Duodenal mucosa (tissue), 2 donors: ENCODE measurements at regions not wholly inside any gene's neighbourhood (a gene's known extent, or its start where the extent isn't known, plus 50 kb on each side); places are given as distances from the start of the nearest gene placed in this dataset.
"Not testable (repeated sequence)": the region's sequence is repeated elsewhere in the genome, so short reads cannot be mapped to it uniquely, and the experiment has no call there.

ENCODE experiments used
- H3K27ac ChIP-seq: one replicate; pipeline ENCODE4 v1.7.0; 2013; ENCODE audit warnings: low read depth, low read length
- H3K27me3 ChIP-seq, 2 donors: one replicate each; pipeline ENCODE4 v1.7.0; 2013; ENCODE audit warnings: low read length in 2 of 2, control low read depth in 1 of 2; ENCODE audit not compliant: insufficient read depth in 2 of 2, control insufficient read depth in 1 of 2
- H3K36me3 ChIP-seq, 2 donors: one replicate each; pipeline ENCODE4 v1.7.0; 2013; ENCODE audit warnings: low read length in 2 of 2, control low read depth in 1 of 2; ENCODE audit not compliant: insufficient read depth in 2 of 2, control insufficient read depth in 1 of 2
- H3K4me1 ChIP-seq, 2 donors: one replicate each; pipeline ENCODE4 v1.7.0; 2013; ENCODE audit warnings: low read length in 2 of 2, control low read depth in 1 of 2; ENCODE audit not compliant: insufficient read depth in 2 of 2, control insufficient read depth in 1 of 2
- H3K4me3 ChIP-seq, 2 donors: one replicate each; pipeline ENCODE4 v1.7.0; 2013; ENCODE audit warnings: low read length in 2 of 2, low read depth in 1 of 2
- H3K9ac ChIP-seq, 2 donors: one replicate each; pipeline ENCODE4 v1.7.0; 2013; ENCODE audit warnings: low read length in 2 of 2, low read depth in 1 of 2
- H3K9me3 ChIP-seq, 2 donors: one replicate each; pipeline ENCODE4 v1.7.0; 2013; ENCODE audit warnings: low read length in 2 of 2, control low read depth in 1 of 2; ENCODE audit not compliant: control insufficient read depth in 1 of 2

DNA sequence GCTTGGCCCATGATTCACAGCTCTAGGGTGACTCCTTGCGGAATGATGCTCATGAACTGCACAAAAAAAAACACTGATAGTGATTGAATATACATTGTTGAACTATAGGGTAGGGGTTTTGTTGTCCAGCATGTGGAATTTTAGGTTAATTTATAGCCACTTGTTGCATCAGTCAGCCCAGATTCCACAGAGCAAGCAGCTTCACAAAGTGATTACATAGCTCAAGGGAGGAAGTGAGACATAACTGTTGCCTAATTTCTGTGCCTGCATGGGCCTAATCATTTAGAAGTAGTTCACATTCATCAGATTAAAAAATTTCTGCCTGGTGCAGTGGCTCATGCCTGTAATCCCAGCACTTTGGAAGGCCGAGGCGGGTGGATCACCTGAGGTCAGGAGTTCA lies 142.2 kb upstream of the ZNF722 start:
- not testable (repeated sequence) for H3K36me3 ChIP-seq, H3K4me3 ChIP-seq, H3K27me3 ChIP-seq, H3K9ac ChIP-seq, H3K27ac ChIP-seq, H3K4me1 ChIP-seq
- peaks cover 5 to 11% of the 10 kb centered on the region in 2 donors for H3K9me3 ChIP-seq

DNA sequence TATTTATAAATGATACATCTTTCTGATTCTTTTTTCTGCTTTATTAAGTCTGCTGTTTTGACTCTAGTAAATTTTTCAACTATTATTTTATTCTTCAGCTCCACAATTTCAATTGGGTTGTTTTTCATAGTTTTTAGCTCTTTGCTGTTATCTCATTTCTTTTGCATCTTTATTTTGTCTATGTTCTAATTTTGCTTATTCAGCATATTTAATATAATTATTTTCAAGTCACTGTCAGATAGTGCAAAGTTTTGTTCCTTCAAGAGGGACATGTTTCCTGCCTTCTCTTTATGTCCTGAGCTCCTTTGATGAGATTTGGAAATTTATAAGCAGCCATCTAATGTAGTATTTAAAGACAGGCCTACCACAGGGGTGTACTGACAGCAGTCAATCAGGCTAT lies 131.5 kb upstream of the ZNF722 start:
- H3K4me1 ChIP-seq, result no peaks in the 10 kb centered on the region
- no peak overlapping the region for H3K4me3 ChIP-seq
- no peaks in the 10 kb centered on the region for H3K27me3 ChIP-seq
- peaks cover 17 to 25% of the 10 kb centered on the region in 2 donors for H3K9me3 ChIP-seq
- no peaks in the 10 kb centered on the region for H3K36me3 ChIP-seq
- no peak overlapping the region for H3K9ac ChIP-seq
- no peak overlapping the region for H3K27ac ChIP-seq

DNA sequence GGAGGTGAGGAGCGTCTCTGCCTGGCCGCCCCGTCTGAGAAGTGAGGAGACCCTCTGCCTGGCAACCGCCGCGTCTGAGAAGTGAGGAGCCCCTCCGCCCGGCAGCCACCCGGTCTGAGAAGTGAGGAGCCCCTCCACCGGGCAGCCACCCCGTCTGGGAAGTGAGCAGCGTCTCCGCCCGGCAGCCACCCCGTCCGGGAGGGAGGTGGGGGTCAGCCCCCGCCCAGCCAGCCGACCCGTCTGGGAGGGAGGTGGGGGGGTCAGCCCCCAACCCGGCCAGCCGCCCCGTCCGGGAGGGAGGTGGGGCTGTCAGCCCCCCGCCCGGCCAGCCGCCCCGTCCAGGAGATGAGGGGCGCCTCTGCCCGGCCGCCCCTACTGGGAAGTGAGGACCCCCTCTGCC lies 124.4 kb upstream of the ZNF722 start:
- H3K4me1 ChIP-seq, H3K36me3 ChIP-seq, H3K27ac ChIP-seq, H3K9ac ChIP-seq, H3K4me3 ChIP-seq, H3K27me3 ChIP-seq: not testable (repeated sequence)
- H3K9me3 ChIP-seq, result peaks cover 37 to 45% of the 10 kb centered on the region in 2 donors

DNA sequence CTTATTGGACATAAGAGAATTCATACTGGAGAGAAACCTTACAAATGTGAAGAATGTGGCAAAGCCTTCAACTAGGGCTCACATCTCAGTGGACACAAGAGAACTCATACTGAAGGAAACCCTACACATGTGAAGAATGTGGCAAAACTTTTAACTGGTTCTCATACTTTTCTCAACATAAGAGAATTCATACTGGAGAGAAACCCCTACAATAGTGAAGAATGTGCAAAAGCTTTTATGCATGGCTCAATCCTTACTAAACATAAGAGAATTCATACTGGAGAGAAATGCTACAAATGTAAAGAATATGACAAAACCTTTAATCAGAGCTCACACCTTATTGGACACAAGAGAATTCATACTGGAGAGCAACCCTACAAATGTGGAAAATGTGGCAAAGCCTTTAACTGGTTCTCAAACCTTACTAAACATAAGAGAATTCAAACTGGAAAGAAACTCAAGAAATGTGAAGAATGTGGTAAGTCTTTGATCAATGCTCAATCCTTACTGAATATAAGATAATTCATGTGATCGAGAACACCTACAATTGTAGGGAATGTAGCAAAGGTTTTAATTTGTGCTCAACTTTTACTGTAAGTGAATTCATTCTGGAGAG lies 121.8 kb upstream of the ZNF722 start:
- H3K4me3 ChIP-seq, result no peak overlapping the region
- no peaks in the 10 kb centered on the region for H3K4me1 ChIP-seq
- peaks cover 52% of the 10 kb centered on the region in 2 donors for H3K9me3 ChIP-seq
- no peaks in the 10 kb centered on the region for H3K27me3 ChIP-seq
- no peak overlapping the region for H3K9ac ChIP-seq
- H3K27ac ChIP-seq, result no peak overlapping the region
- no peaks in the 10 kb centered on the region for H3K36me3 ChIP-seq

DNA sequence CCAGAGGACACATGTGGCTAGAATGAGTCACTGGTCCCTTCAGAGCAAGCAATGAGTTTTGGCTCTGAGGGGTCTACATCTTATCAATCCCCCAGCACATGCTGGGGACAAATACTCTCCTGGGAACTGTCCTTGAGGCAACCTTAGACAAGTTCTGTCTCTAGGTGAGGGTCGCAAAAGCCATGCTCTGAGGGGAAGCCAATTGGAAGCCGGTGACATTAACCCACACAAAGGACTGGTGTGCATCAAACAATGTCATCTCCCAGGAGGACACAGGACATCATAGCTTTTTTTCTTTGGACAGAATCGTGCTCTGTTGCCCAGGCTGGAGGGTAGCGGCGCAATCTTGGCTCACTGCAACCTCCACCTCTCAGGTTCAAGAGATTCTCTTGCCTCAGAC lies 111.6 kb upstream of the ZNF722 start:
- Histone ChIP-seq H3K9me3 (peaks cover 36 to 41% of the 10 kb centered on the region in 2 donors), H3K4me1 (no peaks in the 10 kb centered on the region), H3K36me3 (no peaks in the 10 kb centered on the region), H3K9ac (no peak overlapping the region), H3K4me3 (peak overlapping the region in 1 of 2 donors; percentile 28), H3K27me3 (no peaks in the 10 kb centered on the region), H3K27ac (no peak overlapping the region)

DNA sequence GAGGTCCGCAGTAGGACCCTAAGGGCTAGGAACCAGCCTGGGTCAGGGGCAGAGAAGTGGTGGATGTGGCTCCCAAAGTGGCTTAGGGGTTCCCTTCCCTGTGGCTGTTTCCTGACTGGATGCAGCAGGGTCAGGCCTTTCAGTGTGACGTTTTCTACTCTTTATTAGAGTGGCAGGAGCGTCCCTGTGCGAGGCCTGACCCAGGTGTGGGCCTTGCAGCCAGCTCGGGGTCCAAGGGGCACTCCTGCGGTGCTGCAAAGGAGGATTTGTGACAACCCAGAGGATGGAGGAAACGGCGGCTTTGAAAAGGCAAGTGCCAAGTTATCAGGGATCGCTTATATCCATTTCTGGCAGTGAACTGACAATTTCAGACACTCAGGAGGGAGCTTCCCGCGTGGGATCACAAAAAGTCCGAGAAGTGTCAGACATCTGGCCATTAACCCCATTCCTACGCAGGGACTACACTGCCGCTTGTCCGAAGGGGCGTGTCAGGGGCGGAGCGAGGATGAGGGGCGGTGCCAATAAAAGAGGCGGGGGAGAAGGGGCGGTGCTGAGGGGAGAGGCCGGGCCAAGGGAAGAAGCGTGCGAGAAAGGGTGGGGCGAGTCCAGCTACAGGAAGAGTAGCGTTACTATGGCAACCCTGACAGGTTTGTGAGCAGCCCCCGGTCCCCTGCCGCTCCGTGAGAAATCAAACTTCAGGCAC lies 98.8 kb upstream of the ZNF722 start:
- H3K9me3 ChIP-seq, result peaks cover 14 to 16% of the 10 kb centered on the region in 2 donors
- H3K9ac ChIP-seq, result no peak overlapping the region
- peaks cover 0 to 6% of the 10 kb centered on the region in 2 donors for H3K4me1 ChIP-seq
- H3K27me3 ChIP-seq, result no peaks in the 10 kb centered on the region
- peak overlapping the region; percentile 30 for H3K27ac ChIP-seq
- H3K4me3 ChIP-seq, result peak overlapping the region; percentile 67 to 92
- H3K36me3 ChIP-seq, result no peaks in the 10 kb centered on the region

DNA sequence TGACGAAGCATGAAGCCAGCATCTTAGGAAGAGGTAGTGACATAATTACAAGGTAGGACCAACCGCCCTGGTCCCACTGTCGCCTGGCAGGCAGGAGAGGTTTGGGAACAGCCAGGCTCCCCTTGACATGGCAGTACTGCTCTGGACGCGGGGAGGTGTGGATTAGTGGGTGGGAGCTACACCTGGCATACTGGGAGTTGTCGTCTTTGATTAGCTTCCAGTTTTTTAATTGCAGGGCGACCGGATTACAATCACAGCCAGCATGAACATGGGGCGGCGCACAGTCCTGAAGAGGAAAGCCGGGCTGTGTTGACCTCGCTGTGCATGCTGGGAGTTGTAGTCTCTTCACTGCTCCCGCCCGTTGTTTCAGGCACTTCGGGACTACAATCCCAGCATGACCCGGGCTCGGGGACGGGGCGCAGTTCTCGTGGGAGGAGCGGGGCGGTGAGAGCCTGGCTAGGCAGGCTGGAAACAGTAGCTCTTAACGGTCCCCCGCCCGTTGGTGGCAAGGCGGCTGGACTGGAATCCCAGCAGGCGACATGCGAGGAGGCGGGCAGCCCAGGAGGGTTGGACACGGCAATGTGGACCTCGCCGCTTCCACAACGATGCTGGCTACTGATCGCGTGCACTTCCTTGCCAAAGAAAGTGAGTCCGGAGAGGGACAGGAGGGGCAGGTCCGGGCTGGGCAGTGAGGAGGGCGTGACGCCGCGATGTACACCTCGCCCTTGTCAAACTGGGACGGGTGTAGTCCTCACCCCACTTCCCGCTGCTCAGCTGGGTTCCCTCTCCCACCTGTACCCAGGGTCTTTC lies 98.0 kb upstream of the ZNF722 start:
- peak overlapping the region; percentile 67 to 92 for H3K4me3 ChIP-seq
- H3K27ac ChIP-seq, result peak overlapping the region; percentile 30

DNA sequence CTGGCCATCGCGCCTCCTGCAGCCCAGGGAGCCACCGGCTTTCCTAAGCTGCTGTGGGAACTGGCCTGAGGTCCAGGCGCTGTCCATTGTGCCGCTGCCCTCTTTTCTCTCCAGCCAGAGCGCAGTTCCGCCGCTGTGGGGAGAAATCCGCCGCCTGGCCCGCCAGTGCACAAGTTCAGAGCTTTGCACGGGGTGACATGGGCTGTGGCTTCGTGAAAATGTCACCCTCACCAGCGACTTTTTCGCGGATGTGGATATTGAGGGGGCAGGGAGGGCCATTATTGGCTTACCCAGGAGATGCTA lies 97.5 kb upstream of the ZNF722 start:
- Histone ChIP-seq H3K9me3 (peaks cover 14 to 16% of the 10 kb centered on the region in 2 donors), H3K9ac (peak overlapping the region in 1 of 2 donors; percentile 43), H3K4me3 (peak overlapping the region; percentile 67 to 92)
- not testable (repeated sequence) for H3K4me1 ChIP-seq, H3K36me3 ChIP-seq, H3K27ac ChIP-seq, H3K27me3 ChIP-seq

More for the DNA sequence above, 98.0 kb upstream of the ZNF722 start:
- H3K9ac ChIP-seq, result peak overlapping the region in 1 of 2 donors; percentile 43
- peaks cover 14 to 16% of the 10 kb centered on the region in 2 donors for H3K9me3 ChIP-seq
- no peaks in the 10 kb centered on the region for H3K36me3 ChIP-seq
- H3K4me1 ChIP-seq, result peaks cover 0 to 6% of the 10 kb centered on the region in 2 donors
- no peaks in the 10 kb centered on the region for H3K27me3 ChIP-seq

DNA sequence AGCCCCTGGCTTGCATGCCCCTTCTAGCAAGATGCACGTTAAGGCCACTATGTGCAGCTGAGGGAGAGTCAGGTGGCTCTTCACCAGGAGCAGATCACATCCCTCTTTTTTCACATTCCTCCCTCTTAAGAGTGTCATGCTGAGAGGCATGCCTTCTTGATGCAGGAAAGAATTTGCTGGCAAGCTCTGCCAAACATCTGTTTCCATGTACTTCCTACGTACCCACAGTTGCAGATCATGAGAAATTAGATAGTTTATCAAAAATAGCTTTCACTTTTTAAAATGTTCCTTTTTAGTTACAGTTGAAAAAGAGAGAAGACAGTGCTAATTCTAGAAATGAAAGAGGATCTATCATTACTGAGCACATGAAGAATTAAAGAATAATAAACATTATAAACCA lies 79.7 kb upstream of the ZNF722 start:
- H3K27ac ChIP-seq, result no peak overlapping the region
- no peak overlapping the region for H3K9ac ChIP-seq
- no peaks in the 10 kb centered on the region for H3K36me3 ChIP-seq
- H3K4me1 ChIP-seq, result no peaks in the 10 kb centered on the region
- peaks cover 0 to 17% of the 10 kb centered on the region in 2 donors for H3K9me3 ChIP-seq
- H3K27me3 ChIP-seq, result no peaks in the 10 kb centered on the region
- H3K4me3 ChIP-seq, result no peak overlapping the region

DNA sequence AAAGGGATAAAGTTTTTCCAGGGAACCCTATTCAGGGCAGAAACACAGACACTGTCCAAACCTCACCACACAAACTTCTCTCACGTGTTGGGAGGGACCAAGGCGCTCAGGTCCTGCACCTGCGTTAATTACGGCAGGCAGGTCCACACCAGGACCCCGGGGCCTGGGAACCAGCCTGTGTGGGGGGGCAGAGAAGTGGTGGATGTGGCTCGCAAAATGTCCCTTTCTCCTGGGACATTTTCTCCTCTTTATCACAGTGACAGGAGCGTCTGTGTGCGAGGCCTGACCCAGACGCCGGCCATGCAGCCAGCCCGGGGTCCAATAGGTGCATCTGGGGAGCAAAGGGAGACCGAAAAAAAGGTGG lies 73.4 kb upstream of the ZNF722 start:
- H3K4me3 ChIP-seq, result peak overlapping the region; percentile 75 to 81
- H3K9me3 ChIP-seq, result peaks cover 0 to 14% of the 10 kb centered on the region in 2 donors
- peak overlapping the region; percentile 27 to 33 for H3K9ac ChIP-seq

More for the DNA sequence above, 73.4 kb upstream of the ZNF722 start:
- peaks cover 0 to 4% of the 10 kb centered on the region in 2 donors for H3K4me1 ChIP-seq
- no peaks in the 10 kb centered on the region for H3K27me3 ChIP-seq
- H3K27ac ChIP-seq, result no peak overlapping the region
- no peaks in the 10 kb centered on the region for H3K36me3 ChIP-seq
